Upper lobe of left lung (tissue), 6 donors: ENCODE measurements at regions not wholly inside any gene's neighbourhood (a gene's known extent, or its start where the extent isn't known, plus 50 kb on each side); places are given as distances from the start of the nearest gene placed in this dataset.
A peak's percentile ranks its signal among the peaks of the same experiment; 100 is the strongest.
"Not testable (repeated sequence)": the region's sequence is repeated elsewhere in the genome, so short reads cannot be mapped to it uniquely, and the experiment has no call there.

ENCODE experiments used
- ATAC-seq, 2 donors: fragments of 200-7000 bp; cut with Tn5 transposase; one replicate each; pipeline ENCODE4 v1.9.1; 2022; ENCODE audit warnings: mild to moderate bottlenecking in 2 of 2, moderate library complexity in 2 of 2; ENCODE audit not compliant: low FRiP score in 2 of 2
- DNase-seq, 2 donors: peaks; one replicate each; pipeline ENCODE4 v3.0.0-alpha.2; 2019 to 2020
- H3K27ac ChIP-seq, 4 donors: fragments of 200-600 bp; sonication (generic); one replicate each; pipeline ENCODE4 v1.5.1; 2016 to 2019
- H3K27me3 ChIP-seq, 4 donors: fragments of 200-600 bp; sonication (generic); one replicate each; pipeline ENCODE4 v1.5.1; 2017 to 2019
- H3K36me3 ChIP-seq, 4 donors: fragments of 200-600 bp; sonication (generic); one replicate each; pipeline ENCODE4 v1.5.1; 2016 to 2019
- H3K4me1 ChIP-seq, 4 donors: fragments of 200-600 bp; sonication (generic); one replicate each; pipeline ENCODE4 v1.5.1; 2018 to 2019
- H3K4me3 ChIP-seq, 4 donors: fragments of 200-600 bp; sonication (generic); one replicate each; pipeline ENCODE4 v1.5.1; 2017 to 2019; ENCODE audit warnings: mild to moderate bottlenecking in 2 of 4, moderate library complexity in 1 of 4
- H3K9me3 ChIP-seq, 4 donors: fragments of 200-600 bp; sonication (generic); one replicate each; pipeline ENCODE4 v1.5.1; 2018 to 2019
- CTCF ChIP-seq, 6 experiments: fragments of 450-650 bp in 4 of 6; fragments of 200-600 bp in 2 of 6; sonication (generic) in 2 of 6; IDR thresholded peaks; one replicate each; pipeline ENCODE4 v1.5.1; 2016 to 2019; ENCODE audit warnings: antibody characterized with exemption in 6 of 6
- EP300 ChIP-seq, 4 donors: sonication (generic); formaldehyde crosslinking; IDR thresholded peaks; one replicate each; pipeline ENCODE4 v1.5.1; 2017; ENCODE audit warnings: antibody characterized with exemption in 4 of 4, control low read depth in 2 of 4
- POLR2A ChIP-seq, 4 donors: fragments of 450-650 bp; IDR thresholded peaks; one replicate each; pipeline ENCODE4 v1.5.1; 2016 to 2017; ENCODE audit warnings: antibody characterized with exemption in 4 of 4, mild to moderate bottlenecking in 2 of 4
- POLR2AphosphoS5 ChIP-seq, 2 donors: sonication (generic); formaldehyde crosslinking; IDR thresholded peaks; one replicate each; pipeline ENCODE4 v1.5.1; 2017; ENCODE audit warnings: antibody characterized with exemption in 2 of 2
- WGBS, 2 donors: methylation state at CpG; one replicate each; pipeline ENCODE4 v1.1.5; 2017 to 2018; 5-methylcytosine and 5-hydroxymethylcytosine counted together
- donor health status: DM: no; HTN: no; CAD: no; lungs with moderate emphysema.
- donor health status: DM: no; HTN: yes; CAD: no; lungs with severe emphysema.

- no peaks in the 10 kb centered on the region for H3K4me1 ChIP-seq
- 95 to 100% methylated on average over 2 of the region's 2 CpGs for WGBS, 2 donors
- H3K27ac ChIP-seq = no peak overlapping the region
- peaks cover 0 to 10% (median 2%) of the 10 kb centered on the region in 4 donors for H3K9me3 ChIP-seq
- DNase-seq (no peak), ATAC-seq (no peak)
- no peaks in the 10 kb centered on the region for H3K27me3 ChIP-seq
- no peak overlapping the region for H3K4me3 ChIP-seq
- TF ChIP-seq EP300 (IDR thresholded peaks at IDR 0.05) = no peak
- TF ChIP-seq POLR2AphosphoS5 (IDR thresholded peaks at IDR 0.05) = no peak
- TF ChIP-seq CTCF (IDR thresholded peaks at IDR 0.05) = no peak
- TF ChIP-seq POLR2A (IDR thresholded peaks at IDR 0.05) = no peak
- H3K36me3 ChIP-seq = no peaks in the 10 kb centered on the region
These were observed 738.4 kb downstream of the RNF144A start for GRCh38 chr2:7655629-7656028.

GRCh38 chr2:7657526-7657925 lies 740.3 kb downstream of the RNF144A start:
- H3K27me3 ChIP-seq, DNase-seq, H3K9me3 ChIP-seq, H3K27ac ChIP-seq, H3K4me3 ChIP-seq, H3K4me1 ChIP-seq, ATAC-seq, H3K36me3 ChIP-seq: not testable (repeated sequence)
- WGBS, 2 donors = 92 to 95% methylated on average over 2 of the region's 2 CpGs

GRCh38 chr2:7658486-7658885 lies 741.3 kb downstream of the RNF144A start:
- TF ChIP-seq CTCF (IDR thresholded peaks at IDR 0.05) (no peak), POLR2A (IDR thresholded peaks at IDR 0.05) (no peak), EP300 (IDR thresholded peaks at IDR 0.05) (no peak), POLR2AphosphoS5 (IDR thresholded peaks at IDR 0.05) (no peak)
- no peaks in the 10 kb centered on the region for H3K4me1 ChIP-seq
- H3K27ac ChIP-seq = no peak overlapping the region
- H3K9me3 ChIP-seq = peaks cover 0 to 6% (median 1%) of the 10 kb centered on the region in 4 donors
- ATAC-seq (no peak), DNase-seq (peak in 1 of 2 donors; percentile 8)
- H3K4me3 ChIP-seq = no peak overlapping the region
- WGBS, 2 donors = 92% methylated on average over 12 of the region's 12 CpGs
- H3K36me3 ChIP-seq = no peaks in the 10 kb centered on the region
- H3K27me3 ChIP-seq = no peaks in the 10 kb centered on the region

GRCh38 chr2:7660816-7661215 lies 743.6 kb downstream of the RNF144A start:
- DNase-seq = no peak
- ATAC-seq = no peak
- no peaks in the 10 kb centered on the region for H3K9me3 ChIP-seq
- no peak overlapping the region for H3K4me3 ChIP-seq
- TF ChIP-seq POLR2A (IDR thresholded peaks at IDR 0.05) (no peak), CTCF (IDR thresholded peaks at IDR 0.05) (no peak), EP300 (IDR thresholded peaks at IDR 0.05) (no peak), POLR2AphosphoS5 (IDR thresholded peaks at IDR 0.05) (no peak)
- no peaks in the 10 kb centered on the region for H3K4me1 ChIP-seq
- H3K27me3 ChIP-seq = no peaks in the 10 kb centered on the region
- H3K36me3 ChIP-seq = no peaks in the 10 kb centered on the region
- WGBS, 2 donors = 46 to 57% methylated on average over 2 of the region's 2 CpGs
- no peak overlapping the region for H3K27ac ChIP-seq

GRCh38 chr2:7661502-7661901 lies 744.3 kb downstream of the RNF144A start:
- H3K9me3 ChIP-seq = no peaks in the 10 kb centered on the region
- ATAC-seq = no peak
- WGBS, 2 donors = 69 to 70% methylated on average over 5 of the region's 5 CpGs

GRCh38 chr2:7665880-7666279 lies 748.7 kb downstream of the RNF144A start:
- H3K27me3 ChIP-seq = no peaks in the 10 kb centered on the region
- no peaks in the 10 kb centered on the region for H3K36me3 ChIP-seq
- ATAC-seq = no peak
- no peak for DNase-seq
- H3K27ac ChIP-seq = no peak overlapping the region
- H3K9me3 ChIP-seq = no peaks in the 10 kb centered on the region
- WGBS, 2 donors = 95 to 97% methylated on average over 4 of the region's 4 CpGs
- no peak overlapping the region for H3K4me3 ChIP-seq
- TF ChIP-seq EP300 (IDR thresholded peaks at IDR 0.05) = no peak
- TF ChIP-seq POLR2A (IDR thresholded peaks at IDR 0.05) = no peak
- TF ChIP-seq POLR2AphosphoS5 (IDR thresholded peaks at IDR 0.05) = no peak
- TF ChIP-seq CTCF (IDR thresholded peaks at IDR 0.05) = no peak
- no peaks in the 10 kb centered on the region for H3K4me1 ChIP-seq

More at GRCh38 chr2:7661502-7661901, 744.3 kb downstream of the RNF144A start:
- H3K27ac ChIP-seq = no peak overlapping the region
- H3K4me1 ChIP-seq = no peaks in the 10 kb centered on the region
- no peak overlapping the region for H3K4me3 ChIP-seq
- no peak for DNase-seq
- H3K36me3 ChIP-seq = no peaks in the 10 kb centered on the region
- no peaks in the 10 kb centered on the region for H3K27me3 ChIP-seq
- TF ChIP-seq POLR2A (IDR thresholded peaks at IDR 0.05) = no peak
- no peak for TF ChIP-seq EP300 (IDR thresholded peaks at IDR 0.05)
